ENCODE measurements at regions not wholly inside any gene's neighbourhood (a gene's known extent, or its start where the extent isn't known, plus 50 kb on each side); places are given as distances from the start of the nearest gene placed in this dataset.

GRCh38 chrX:25219480-25219879, 203.7 kb upstream of the ARX start:
- DNase-seq, result no peak
- no peak overlapping the region for H3K27ac ChIP-seq
- no peak overlapping the region for H3K4me3 ChIP-seq
- no peaks in the 10 kb centered on the region for H3F3A ChIP-seq (ENCODE audit: insufficient read depth)
- no peaks in the 10 kb centered on the region for H3K79me2 ChIP-seq (ENCODE audit: insufficient read depth)
- no peak overlapping the region for H3K9ac ChIP-seq
- H2AFZ ChIP-seq, result no peak overlapping the region
- no peak overlapping the region for H3K4me2 ChIP-seq (ENCODE audit: unreplicated experiment)
- H3K9me2 ChIP-seq (ENCODE audit: insufficient read depth), result no peaks in the 10 kb centered on the region
- H3K36me3 ChIP-seq (ENCODE audit: low read depth), result no peaks in the 10 kb centered on the region
- H4K20me1 ChIP-seq (ENCODE audit: insufficient read depth), result no peaks in the 10 kb centered on the region
- TF ChIP-seq EZH2 (IDR thresholded peaks at IDR 0.05; ENCODE audit: insufficient read depth, poor library complexity, severe bottlenecking), result no peak
- no peak for TF ChIP-seq EZH2phosphoT487 (IDR thresholded peaks at IDR 0.05; ENCODE audit: insufficient read depth, low read depth)
- no peaks in the 10 kb centered on the region for H3K4me1 ChIP-seq (ENCODE audit: insufficient read depth)
- H3K9me3 ChIP-seq (ENCODE audit: low read depth), result no peaks in the 10 kb centered on the region
- H3K27me3 ChIP-seq (replicated peaks; ENCODE audit: insufficient read depth), result no peaks in the 10 kb centered on the region
- in situ Hi-C loops (cut with MboI), result no loop called here

DNA sequence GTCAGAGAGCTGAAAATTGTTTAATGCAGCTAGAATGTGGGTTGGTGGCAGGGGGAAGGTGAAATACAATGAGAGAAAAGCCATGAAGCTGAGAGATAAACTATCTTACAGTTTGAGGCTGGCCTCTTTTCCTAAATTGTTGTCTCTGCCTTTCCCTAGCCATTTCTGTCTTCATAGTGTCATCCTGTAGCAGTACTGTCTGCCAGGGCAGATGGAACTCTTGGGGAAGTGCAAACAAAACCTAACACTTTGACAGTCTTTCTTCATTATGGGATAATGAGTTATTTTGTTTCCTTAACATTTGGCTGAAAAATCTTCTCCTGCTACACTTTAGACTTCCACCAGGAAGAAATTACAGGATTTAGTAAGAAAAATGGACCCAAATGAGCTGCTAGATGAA, 197.8 kb upstream of the ARX start:
- no peaks in the 10 kb centered on the region for H3K4me1 ChIP-seq (ENCODE audit: insufficient read depth)
- no peak for DNase-seq
- H2AFZ ChIP-seq, result no peak overlapping the region

GRCh38 chrX:25207803-25208475, 192.2 kb upstream of the ARX start:
- Histone ChIP-seq H3K4me2 (ENCODE audit: unreplicated experiment) (no peak overlapping the region), H3K27ac (no peak overlapping the region), H2AFZ (no peak overlapping the region), H3F3A (ENCODE audit: insufficient read depth) (no peaks in the 10 kb centered on the region), H3K4me1 (ENCODE audit: insufficient read depth) (no peaks in the 10 kb centered on the region), H3K4me3 (no peak overlapping the region), H3K36me3 (ENCODE audit: low read depth) (no peaks in the 10 kb centered on the region), H3K9me2 (ENCODE audit: insufficient read depth) (no peaks in the 10 kb centered on the region), H3K9ac (no peak overlapping the region), H3K27me3 (replicated peaks; ENCODE audit: insufficient read depth) (no peaks in the 10 kb centered on the region), H3K79me2 (ENCODE audit: insufficient read depth) (no peaks in the 10 kb centered on the region), H3K9me3 (ENCODE audit: low read depth) (no peaks in the 10 kb centered on the region), H4K20me1 (ENCODE audit: insufficient read depth) (no peaks in the 10 kb centered on the region)
- 2 to 4% methylated on average over 5 of the region's 5 CpGs for WGBS, 2 experiments (ENCODE audit: low coverage in 1 of 2, low lambda C conversion rate in 2 of 2, missing lambda C conversion rate in 2 of 2)
- no peak for DNase-seq
- TF ChIP-seq EZH2 (IDR thresholded peaks at IDR 0.05; ENCODE audit: insufficient read depth, poor library complexity, severe bottlenecking) (no peak), EZH2phosphoT487 (IDR thresholded peaks at IDR 0.05; ENCODE audit: insufficient read depth, low read depth) (no peak)
- in situ Hi-C loops (cut with MboI), result no loop called here

More for the DNA sequence above, 197.8 kb upstream of the ARX start:
- H3K4me2 ChIP-seq (ENCODE audit: unreplicated experiment), result no peak overlapping the region
- no peaks in the 10 kb centered on the region for H3K27me3 ChIP-seq (replicated peaks; ENCODE audit: insufficient read depth)
- no peaks in the 10 kb centered on the region for H3K36me3 ChIP-seq (ENCODE audit: low read depth)
- no peaks in the 10 kb centered on the region for H3K79me2 ChIP-seq (ENCODE audit: insufficient read depth)
- no peaks in the 10 kb centered on the region for H4K20me1 ChIP-seq (ENCODE audit: insufficient read depth)
- no peaks in the 10 kb centered on the region for H3K9me3 ChIP-seq (ENCODE audit: low read depth)
- TF ChIP-seq EZH2phosphoT487 (IDR thresholded peaks at IDR 0.05; ENCODE audit: insufficient read depth, low read depth) (no peak), EZH2 (IDR thresholded peaks at IDR 0.05; ENCODE audit: insufficient read depth, poor library complexity, severe bottlenecking) (no peak)
- no peak overlapping the region for H3K27ac ChIP-seq
- no peaks in the 10 kb centered on the region for H3K9me2 ChIP-seq (ENCODE audit: insufficient read depth)
- no peaks in the 10 kb centered on the region for H3F3A ChIP-seq (ENCODE audit: insufficient read depth)
- no peak overlapping the region for H3K9ac ChIP-seq
- in situ Hi-C loops (cut with MboI), result no loop called here
- H3K4me3 ChIP-seq, result no peak overlapping the region

GRCh38 chrX:25206778-25207177, 191.0 kb upstream of the ARX start:
- H3K4me1 ChIP-seq (ENCODE audit: insufficient read depth), result no peaks in the 10 kb centered on the region
- no peaks in the 10 kb centered on the region for H3K9me2 ChIP-seq (ENCODE audit: insufficient read depth)
- no peaks in the 10 kb centered on the region for H4K20me1 ChIP-seq (ENCODE audit: insufficient read depth)
- H3K9ac ChIP-seq, result no peak overlapping the region
- H3K4me3 ChIP-seq, result no peak overlapping the region
- H3K4me2 ChIP-seq (ENCODE audit: unreplicated experiment), result no peak overlapping the region
- H3K9me3 ChIP-seq (ENCODE audit: low read depth), result no peaks in the 10 kb centered on the region
- H2AFZ ChIP-seq, result no peak overlapping the region
- TF ChIP-seq EZH2 (IDR thresholded peaks at IDR 0.05; ENCODE audit: insufficient read depth, poor library complexity, severe bottlenecking), result no peak
- no peak for TF ChIP-seq EZH2phosphoT487 (IDR thresholded peaks at IDR 0.05; ENCODE audit: insufficient read depth, low read depth)
- WGBS, 2 experiments (ENCODE audit: low coverage in 1 of 2, low lambda C conversion rate in 2 of 2, missing lambda C conversion rate in 2 of 2), result 0 to 8% methylated on average over 1 of the region's 1 CpG
- peak; percentile 47 for DNase-seq
- in situ Hi-C loops (cut with MboI), result no loop called here
- H3F3A ChIP-seq (ENCODE audit: insufficient read depth), result no peaks in the 10 kb centered on the region
- H3K27ac ChIP-seq, result no peak overlapping the region
- H3K27me3 ChIP-seq (replicated peaks; ENCODE audit: insufficient read depth), result no peaks in the 10 kb centered on the region
- no peaks in the 10 kb centered on the region for H3K79me2 ChIP-seq (ENCODE audit: insufficient read depth)
- H3K36me3 ChIP-seq (ENCODE audit: low read depth), result no peaks in the 10 kb centered on the region

GRCh38 chrX:25204182-25204581, 188.4 kb upstream of the ARX start:
- Histone ChIP-seq H3K27me3 (replicated peaks; ENCODE audit: insufficient read depth) (no peaks in the 10 kb centered on the region), H3K79me2 (ENCODE audit: insufficient read depth) (no peaks in the 10 kb centered on the region), H3K4me1 (ENCODE audit: insufficient read depth) (no peaks in the 10 kb centered on the region), H3K9me2 (ENCODE audit: insufficient read depth) (no peaks in the 10 kb centered on the region), H3K9me3 (ENCODE audit: low read depth) (no peaks in the 10 kb centered on the region), H3K36me3 (ENCODE audit: low read depth) (no peaks in the 10 kb centered on the region), H3K9ac (no peak overlapping the region), H3K4me3 (no peak overlapping the region), H3F3A (ENCODE audit: insufficient read depth) (no peaks in the 10 kb centered on the region), H2AFZ (no peak overlapping the region), H4K20me1 (ENCODE audit: insufficient read depth) (no peaks in the 10 kb centered on the region), H3K27ac (no peak overlapping the region), H3K4me2 (ENCODE audit: unreplicated experiment) (no peak overlapping the region)
- in situ Hi-C loops (cut with MboI), result no loop called here
- DNase-seq, result no peak
- TF ChIP-seq EZH2 (IDR thresholded peaks at IDR 0.05; ENCODE audit: insufficient read depth, poor library complexity, severe bottlenecking) (no peak), EZH2phosphoT487 (IDR thresholded peaks at IDR 0.05; ENCODE audit: insufficient read depth, low read depth) (no peak)

Measured in GM23248 (cell line).